ENCODE measurements at regions not wholly inside any gene's neighbourhood (a gene's known extent, or its start where the extent isn't known, plus 50 kb on each side); places are given as distances from the start of the nearest gene placed in this dataset.
"Not testable (repeated sequence)": the region's sequence is repeated elsewhere in the genome, so short reads cannot be mapped to it uniquely, and the experiment has no call there.

DNA sequence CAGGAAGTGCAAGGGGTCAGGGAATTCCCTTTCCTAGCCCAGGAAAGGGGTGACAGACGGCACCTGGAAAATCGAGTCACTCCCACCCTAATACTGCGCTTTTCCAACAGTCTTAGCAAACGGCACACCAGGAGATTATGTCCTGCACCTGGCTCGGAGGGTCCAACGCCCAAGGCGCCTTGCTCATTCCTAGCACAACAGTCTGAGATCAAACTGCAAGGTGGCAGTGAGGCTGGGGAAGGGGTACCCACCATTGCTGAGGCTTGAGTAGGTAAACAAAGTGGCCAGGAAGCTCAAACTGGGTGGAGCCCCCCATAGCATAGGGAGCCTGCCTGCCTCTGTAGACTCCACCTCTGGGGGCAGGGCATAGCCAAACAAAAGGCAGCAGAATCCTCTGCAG lies 618.5 kb upstream of the LRRN3 start:
- TF ChIP-seq EZH2 (IDR thresholded peaks at IDR 0.05) = not testable (repeated sequence)
- TF ChIP-seq, protein P1, sequence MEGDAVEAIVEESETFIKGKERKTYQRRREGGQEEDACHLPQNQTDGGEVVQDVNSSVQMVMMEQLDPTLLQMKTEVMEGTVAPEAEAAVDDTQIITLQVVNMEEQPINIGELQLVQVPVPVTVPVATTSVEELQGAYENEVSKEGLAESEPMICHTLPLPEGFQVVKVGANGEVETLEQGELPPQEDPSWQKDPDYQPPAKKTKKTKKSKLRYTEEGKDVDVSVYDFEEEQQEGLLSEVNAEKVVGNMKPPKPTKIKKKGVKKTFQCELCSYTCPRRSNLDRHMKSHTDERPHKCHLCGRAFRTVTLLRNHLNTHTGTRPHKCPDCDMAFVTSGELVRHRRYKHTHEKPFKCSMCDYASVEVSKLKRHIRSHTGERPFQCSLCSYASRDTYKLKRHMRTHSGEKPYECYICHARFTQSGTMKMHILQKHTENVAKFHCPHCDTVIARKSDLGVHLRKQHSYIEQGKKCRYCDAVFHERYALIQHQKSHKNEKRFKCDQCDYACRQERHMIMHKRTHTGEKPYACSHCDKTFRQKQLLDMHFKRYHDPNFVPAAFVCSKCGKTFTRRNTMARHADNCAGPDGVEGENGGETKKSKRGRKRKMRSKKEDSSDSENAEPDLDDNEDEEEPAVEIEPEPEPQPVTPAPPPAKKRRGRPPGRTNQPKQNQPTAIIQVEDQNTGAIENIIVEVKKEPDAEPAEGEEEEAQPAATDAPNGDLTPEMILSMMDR (IDR thresholded peaks at IDR 0.05) = not testable (repeated sequence)

Data from neural progenitor cell (in vitro differentiated cells).